GM21619 (cell line): ENCODE measurements at regions not wholly inside any gene's neighbourhood (a gene's known extent, or its start where the extent isn't known, plus 50 kb on each side); places are given as distances from the start of the nearest gene placed in this dataset.

Source experiments
- ATAC-seq: cut with Tn5 transposase; IDR thresholded peaks from one replicate; pipeline ENCODE4 v1.9.1; 2021; ENCODE audit not compliant: unreplicated experiment

DNA sequence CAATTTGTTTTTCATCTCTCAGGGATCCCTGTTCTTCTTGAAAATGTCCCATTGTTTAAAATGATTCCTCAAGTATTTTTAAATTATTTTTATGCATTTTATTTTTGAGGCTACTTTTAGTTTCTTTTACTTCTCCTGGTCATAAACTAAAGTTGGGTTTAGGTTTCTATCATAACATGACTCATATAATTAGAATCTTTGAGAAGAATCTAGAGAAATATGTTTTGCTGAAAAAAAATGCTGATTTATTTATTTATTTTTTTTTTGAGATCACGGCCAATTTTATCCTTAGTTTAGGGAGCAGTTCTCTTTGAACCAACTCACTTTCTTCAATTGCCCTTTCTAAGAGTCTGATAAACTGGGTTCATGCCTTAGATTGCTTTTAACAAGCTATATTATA is 1157.1 kb downstream of the BCL11B start:
- no peak for ATAC-seq

DNA sequence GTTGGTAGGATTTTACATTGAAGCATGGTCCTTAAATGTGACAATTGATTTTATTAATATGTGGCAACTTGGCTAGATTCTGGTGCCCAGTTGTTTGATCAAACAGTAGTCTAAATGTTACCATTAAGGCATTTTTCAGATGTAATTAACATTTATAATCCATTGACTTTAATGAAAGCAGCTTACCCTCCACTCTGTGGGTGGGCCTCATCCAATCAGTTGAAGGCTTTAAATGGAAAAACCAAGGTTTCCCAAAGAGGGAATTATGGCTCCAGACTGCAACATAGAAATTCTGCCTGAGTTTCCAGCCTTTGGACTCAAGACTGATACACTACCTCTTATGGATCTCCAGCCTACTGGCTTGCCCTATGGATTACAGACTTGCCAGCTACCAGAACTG is 1153.2 kb downstream of the BCL11B start:
- no peak for ATAC-seq

DNA sequence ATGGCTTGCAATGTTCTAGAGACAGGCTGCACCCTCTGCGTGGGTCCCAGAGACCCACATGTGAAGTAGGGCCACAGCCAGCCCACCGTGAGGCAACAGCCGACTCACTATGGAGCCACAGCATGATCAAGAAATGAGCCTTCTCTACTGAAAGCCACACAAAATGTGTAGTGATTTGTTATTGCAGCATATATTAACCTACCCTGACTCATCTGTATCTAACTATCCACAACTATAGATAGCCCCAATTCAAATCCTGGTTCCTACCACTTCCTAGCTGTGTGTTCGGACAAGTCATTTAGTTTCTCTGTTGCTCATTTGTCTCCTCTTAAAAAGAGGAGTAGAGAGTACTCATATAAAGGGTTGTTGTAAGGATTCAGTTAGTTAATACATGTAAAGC is 1152.3 kb downstream of the BCL11B start:
- ATAC-seq = no peak

- no peak for ATAC-seq
Observed at GRCh38 chr14:98120831-98121464, 1151.0 kb downstream of the BCL11B start.

DNA sequence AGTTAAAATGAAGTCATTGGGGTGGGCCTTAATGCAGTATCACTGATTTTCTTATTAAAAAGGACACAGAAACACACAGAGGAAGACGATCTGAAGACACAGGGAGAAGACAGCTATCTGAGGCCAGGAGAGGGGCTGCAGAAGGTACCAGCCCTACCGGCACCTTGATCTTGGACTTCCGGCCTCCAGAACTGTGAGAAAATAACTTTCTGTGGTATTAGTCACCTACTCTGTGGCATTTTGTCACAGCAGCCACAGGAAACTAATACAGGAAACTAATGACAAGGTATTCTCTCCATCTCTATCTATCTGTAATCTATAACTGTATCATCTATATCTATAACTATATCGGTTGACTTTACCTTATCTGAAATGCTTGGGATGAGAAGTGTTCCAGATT is 1149.5 kb downstream of the BCL11B start:
- no peak for ATAC-seq

- no peak for ATAC-seq
Observed at GRCh38 chr14:98130691-98131090, 1141.3 kb downstream of the BCL11B start.

DNA sequence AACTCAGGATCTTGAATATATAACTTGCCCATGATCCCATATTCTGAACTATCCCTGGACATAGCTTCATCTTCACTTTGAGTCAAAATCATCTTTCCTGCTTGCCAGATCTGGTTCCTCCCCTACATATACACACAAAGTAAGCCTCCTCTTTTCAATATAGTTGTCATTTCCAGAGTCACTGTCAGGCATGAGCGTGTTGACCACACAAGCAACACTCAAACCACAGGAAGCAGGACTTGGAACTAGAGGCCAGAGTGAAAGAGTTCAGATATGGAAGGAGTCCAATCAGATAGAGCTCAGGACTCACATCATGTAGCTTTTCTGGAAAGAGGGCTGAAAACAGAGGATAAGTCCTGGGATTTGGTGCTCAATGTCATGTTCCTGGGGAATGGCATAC is 1140.6 kb downstream of the BCL11B start:
- ATAC-seq = no peak

DNA sequence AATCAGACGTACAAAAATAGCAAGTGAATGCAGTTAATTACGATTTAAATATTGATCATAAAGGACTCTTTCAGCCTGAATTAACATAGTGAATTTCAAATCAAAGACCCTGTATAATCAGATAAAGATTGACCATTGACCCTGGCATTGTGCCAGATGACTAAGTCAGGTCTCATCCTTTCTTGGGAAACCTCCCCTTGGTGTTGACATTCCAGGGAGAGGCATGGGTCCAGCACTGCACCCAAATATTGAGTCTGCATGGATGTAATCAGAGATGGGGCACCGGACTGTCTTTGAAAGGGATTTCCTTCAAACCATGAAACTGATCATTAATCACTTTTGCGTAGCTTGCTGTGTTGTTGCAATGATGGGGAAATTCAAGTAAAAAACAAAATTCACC is 1138.2 kb downstream of the BCL11B start:
- ATAC-seq = no peak

- no peak for ATAC-seq
Observed at GRCh38 chr14:98136012-98136789, 1135.8 kb downstream of the BCL11B start.

DNA sequence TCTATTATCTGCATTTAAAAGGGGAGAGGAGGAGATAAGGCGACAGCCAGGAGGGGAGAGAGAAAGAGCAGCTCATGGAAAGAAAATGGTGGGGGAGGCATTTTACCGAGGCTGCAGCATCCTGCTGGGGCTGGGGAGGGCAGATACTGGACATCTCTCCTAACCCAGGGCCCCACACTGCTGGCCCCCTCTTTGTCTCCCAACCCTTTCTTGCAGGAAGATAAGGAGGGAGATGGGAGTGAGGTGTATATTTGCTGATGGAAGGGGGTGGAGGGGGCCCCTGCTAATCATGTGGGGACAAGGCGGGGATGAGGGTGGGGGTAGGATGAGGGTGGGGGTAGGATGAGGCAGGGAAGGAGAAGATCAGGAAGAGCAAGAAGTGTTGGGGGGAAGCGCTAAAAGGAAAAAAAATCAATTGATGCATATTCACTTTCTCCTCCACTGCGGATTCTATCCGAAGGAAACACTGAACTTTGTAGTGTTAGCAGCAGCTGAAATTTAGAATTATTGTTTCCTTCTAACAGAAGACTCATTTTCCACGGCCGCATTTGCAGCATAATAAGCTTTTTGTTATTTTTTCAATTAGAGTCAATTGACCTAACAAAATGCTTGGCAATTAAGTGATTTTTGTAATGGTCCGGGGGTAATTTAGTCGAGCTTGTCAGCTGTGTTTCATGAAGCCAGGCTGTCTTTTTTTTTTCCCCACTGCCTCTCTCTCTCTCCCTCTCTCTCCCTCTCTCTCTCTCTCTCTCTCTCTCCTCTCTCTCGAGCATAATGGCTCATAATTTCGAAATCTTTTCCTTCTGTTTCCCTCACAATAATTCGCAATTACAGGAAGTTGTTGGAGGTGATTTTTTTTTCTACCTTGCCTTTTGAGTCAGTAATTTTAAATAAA is 1134.6 kb downstream of the BCL11B start:
- ATAC-seq = no peak

GRCh38 chr14:98138666-98139065 is 1133.3 kb downstream of the BCL11B start:
- no peak for ATAC-seq

DNA sequence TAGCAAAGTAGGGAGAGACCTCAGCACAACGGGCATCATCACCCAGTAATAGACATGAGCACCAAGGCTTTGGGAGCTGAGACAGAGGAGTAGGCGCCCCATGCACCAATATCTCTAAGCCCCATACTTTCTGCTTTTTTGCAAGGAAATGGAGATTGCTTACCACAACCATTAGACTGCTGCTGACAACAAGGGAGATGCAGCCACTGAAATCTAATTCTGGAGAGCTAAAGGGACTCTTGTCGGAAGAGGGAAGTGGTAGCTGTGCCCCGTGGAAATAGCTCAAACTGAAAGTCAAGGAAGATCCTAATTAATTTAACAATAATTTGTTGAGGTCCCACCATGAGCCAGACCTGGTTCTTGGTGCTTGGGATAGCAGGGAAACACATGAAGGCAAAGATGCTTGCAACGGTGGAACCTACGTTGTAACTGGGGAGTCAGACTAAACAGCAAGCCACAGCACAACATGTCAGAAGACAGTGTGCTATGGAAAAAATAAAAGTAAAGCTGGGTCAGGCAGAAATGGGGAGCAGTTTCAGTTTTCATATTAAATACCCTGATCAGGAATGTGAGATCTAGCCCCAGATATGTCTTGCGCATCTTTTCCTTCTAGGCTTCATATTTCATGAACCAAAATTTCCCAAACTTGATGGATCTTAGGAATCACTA is 1131.0 kb downstream of the BCL11B start:
- ATAC-seq = no peak

GRCh38 chr14:98143566-98143965 is 1128.4 kb downstream of the BCL11B start:
- no peak for ATAC-seq

GRCh38 chr14:98144964-98145363 is 1127.0 kb downstream of the BCL11B start:
- no peak for ATAC-seq

DNA sequence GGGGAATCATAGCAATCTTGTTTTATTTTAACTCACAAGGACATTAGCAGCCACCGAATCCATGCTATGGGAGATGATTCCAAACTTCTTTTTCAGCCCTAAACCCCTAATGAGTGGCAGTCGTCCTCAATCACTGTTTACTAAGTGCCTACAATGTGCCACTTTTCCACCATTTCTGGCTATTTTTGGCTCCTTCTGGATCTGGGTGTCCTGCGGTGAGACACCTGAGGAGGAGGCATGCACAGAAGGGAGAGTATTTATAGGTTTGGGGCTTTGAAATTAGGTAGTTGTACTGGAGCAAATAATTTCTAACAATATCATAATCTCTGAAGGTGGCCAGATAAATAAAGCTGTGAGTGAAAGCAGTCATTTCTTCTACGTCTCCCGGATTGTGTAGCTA is 1125.6 kb downstream of the BCL11B start:
- no peak for ATAC-seq

GRCh38 chr14:98154254-98154653 is 1117.7 kb downstream of the BCL11B start:
- no peak for ATAC-seq

DNA sequence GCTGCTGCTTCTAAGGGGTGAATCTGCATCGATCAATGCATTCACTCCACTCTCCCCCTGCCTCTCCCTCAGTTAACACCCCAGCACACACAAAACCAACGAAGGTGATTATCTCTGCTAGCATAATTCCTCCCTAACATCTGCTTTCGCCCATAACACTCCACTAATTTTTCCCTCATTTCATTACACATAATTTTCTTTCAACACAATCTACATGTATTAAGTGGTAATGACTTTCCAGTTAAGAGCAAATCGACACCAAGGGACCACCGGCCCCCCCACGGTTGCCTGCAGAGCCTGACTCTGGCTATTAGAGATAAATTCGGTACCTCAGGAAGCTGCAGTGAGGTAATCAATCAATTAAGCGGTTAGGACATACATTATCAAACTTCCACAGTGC is 1115.6 kb downstream of the BCL11B start:
- ATAC-seq = no peak

- ATAC-seq = no peak
Observed at GRCh38 chr14:98160901-98161300, 1111.1 kb downstream of the BCL11B start.

GRCh38 chr14:98161356-98161755 is 1110.6 kb downstream of the BCL11B start:
- no peak for ATAC-seq

DNA sequence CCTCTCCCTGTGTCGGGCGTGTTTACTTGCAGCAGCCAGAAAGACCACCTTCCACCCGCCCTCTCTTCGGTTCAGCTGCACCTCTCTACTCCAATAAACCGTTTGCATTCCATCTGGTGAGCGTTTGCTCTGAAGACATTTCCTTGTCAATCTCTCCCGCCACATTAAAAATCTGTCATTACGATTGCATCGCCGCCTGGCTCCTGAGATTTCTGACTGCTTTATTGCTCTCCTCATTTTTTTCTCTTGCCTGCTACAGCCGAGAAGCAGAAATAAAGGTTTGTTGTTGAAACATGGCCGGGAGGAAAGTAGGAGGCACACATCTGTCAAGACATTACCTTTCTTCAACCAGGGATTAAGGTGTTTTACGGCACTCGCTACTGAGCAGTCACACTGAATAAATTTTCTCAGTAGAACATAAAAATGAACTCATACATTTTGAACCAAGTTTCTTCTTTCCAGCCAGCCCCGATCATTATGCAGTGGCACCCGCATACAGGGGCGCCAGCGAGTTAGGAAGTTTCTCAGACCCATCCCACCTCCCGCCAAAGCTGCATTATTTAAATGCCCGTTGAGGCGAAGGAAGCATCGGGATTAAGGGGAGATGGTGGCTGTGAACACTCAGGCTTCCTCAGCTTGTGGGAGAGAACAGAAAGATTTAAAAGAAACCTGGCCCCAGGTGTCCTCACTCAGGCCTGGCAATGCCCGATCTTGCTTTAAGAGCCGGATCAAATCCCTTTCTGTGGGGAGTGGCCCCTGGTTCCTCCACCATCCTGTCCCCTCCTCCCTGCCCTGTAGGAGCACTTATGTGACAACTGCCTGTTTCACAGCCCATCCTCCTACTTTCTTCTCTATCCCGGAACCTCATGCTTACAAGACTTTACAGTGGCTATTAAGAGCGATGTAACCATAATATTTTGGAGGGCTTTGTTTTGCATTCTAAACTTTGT is 1108.9 kb downstream of the BCL11B start:
- no peak for ATAC-seq
